SIG-M5 treated with dmso at 0.1 percent for 504 hours (cell line): ENCODE measurements at regions not wholly inside any gene's neighbourhood (a gene's known extent, or its start where the extent isn't known, plus 50 kb on each side); places are given as distances from the start of the nearest gene placed in this dataset.
"Not testable (repeated sequence)": the region's sequence is repeated elsewhere in the genome, so short reads cannot be mapped to it uniquely, and the experiment has no call there.

ENCODE experiments used
- DNase-seq: peaks from one replicate; lab custom pipeline; 2025; ENCODE audit not compliant: unreplicated experiment; lab: John Stamatoyannopoulos, UW

- DNase-seq, result no peak
These were observed 160.9 kb upstream of the IVNS1ABP start for GRCh38 chr1:185477638-185478580.

DNA sequence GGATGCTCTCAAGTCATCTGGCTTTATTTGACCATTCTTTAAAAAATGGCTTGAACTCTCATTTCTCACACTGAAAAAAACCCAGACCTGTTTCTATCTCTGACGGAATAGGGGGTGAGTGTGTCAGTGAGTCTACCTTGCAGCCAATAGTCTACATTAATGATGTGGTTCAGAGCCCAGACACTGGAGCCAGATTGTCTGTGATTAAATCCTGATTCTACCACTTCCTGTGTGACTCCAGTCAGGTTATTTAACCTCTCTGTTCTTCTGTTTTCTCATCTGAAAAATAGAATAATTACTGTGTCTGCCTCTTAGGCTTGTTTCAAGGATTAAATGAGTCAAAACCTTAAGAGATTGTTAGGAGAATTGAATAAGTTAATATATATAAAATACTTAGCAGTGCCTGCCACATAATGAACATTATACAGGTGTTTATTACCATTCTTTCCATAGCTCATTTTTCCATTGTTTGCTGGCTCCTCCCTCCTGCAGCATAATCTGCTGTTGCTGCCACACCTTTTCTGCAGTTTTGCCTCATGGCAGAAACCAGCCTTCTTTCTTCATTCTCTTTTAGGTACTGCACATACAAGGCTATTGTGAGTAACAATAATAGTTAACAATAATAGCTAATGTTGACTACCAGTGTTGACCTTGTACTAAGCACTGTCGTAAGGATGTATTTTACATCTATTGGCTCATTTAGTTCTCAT, 157.6 kb upstream of the IVNS1ABP start:
- no peak for DNase-seq

- DNase-seq, result no peak
These were observed 156.1 kb upstream of the IVNS1ABP start for GRCh38 chr1:185473186-185473585.

DNA sequence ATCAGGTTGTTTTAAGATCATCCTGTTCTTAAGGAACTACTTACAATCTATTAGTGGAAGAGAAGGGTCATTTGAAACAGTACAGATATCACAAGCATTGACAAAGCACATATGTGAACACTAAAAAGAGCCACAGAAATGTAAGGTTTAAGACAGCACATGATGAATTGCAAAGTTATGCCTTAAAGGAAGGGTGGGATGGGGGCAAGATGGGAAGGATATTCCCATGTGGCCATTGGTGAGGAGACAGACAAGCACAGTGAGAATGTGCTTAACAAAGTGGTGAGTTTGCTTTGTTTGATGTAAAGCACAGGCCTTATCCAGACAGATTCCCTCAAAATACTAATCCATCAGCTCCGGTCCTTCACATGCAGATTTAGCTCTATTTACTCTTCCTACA, 151.6 kb upstream of the IVNS1ABP start:
- DNase-seq, result no peak

DNA sequence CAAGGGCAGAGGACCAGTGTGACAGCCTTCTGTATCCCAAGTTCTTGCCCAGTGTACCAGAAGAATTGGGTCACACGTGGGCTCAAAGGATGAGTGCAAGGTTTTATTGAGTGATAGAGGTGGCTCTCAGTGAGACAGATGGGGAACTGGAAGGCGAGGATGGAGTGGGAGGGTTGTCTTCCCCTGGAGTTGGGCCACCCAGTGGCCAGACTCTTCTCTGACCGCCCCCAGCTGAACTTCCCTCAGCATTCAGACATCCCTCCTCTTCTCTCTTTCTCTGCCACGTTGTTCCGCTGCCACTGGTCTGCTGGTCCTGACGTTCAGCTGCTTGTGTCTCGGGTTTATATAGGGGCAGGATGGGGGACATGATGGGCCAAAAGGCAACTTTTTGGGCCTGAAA, 150.1 kb upstream of the IVNS1ABP start:
- no peak for DNase-seq

- DNase-seq, result no peak
These were observed 147.7 kb upstream of the IVNS1ABP start for GRCh38 chr1:185464777-185465176.

DNA sequence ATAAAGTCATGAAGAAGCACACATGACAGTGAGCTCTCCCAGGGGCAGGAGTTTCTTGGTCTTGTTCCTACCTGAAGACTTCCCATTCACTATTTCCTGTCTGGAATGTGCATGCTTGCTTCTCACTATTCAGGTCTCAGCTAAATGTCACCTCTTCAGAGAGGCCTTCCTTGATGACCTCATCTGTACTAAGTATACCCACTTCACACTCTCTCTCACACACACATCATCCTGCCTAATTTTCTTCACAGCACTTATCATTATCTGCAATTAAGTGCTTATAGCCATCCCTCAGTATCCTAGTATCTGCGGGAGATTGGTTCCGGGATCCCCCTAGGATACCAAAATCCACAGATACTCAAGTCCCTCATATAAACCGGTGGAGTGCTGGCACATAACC, 146.4 kb upstream of the IVNS1ABP start:
- no peak for DNase-seq

DNA sequence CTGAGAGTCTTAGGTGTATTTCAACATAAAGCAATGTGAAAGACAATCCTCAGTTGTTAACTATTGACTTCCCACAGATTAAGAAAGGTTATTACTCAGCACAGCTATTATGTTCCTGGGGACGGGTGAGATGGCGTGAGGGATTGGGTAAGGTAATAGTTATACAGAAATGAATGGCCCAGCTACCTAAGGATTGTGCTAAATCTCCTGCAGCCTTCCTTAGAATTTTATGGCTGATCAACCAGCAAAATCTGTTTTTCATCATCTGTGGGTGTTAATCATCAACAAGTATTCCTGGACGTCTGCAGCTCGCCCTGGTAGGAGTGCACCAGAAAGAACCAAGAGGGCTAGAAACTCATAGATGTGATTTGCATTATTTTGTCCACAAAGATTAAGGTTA, 146.0 kb upstream of the IVNS1ABP start:
- DNase-seq, result no peak

DNA sequence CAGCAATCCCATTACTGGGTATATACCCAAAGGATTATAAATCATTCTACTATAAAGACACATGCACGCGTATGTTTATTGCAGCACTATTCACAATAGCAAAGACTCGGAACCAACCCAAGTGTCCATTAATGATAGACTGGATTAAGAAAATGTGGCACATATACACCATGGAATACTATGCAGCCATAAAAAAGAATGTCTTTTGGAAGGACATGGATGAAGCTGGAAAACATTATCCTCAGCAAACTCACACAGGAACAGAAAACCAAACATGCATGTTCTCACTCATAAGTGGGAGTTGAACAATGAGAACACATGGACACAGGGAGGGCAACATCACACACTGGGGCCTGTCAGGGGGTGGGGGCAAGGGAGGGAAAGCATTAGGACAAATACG, 143.7 kb upstream of the IVNS1ABP start:
- DNase-seq, result not testable (repeated sequence)

- DNase-seq, result no peak
These were observed 142.1 kb upstream of the IVNS1ABP start for GRCh38 chr1:185459141-185459540.

DNA sequence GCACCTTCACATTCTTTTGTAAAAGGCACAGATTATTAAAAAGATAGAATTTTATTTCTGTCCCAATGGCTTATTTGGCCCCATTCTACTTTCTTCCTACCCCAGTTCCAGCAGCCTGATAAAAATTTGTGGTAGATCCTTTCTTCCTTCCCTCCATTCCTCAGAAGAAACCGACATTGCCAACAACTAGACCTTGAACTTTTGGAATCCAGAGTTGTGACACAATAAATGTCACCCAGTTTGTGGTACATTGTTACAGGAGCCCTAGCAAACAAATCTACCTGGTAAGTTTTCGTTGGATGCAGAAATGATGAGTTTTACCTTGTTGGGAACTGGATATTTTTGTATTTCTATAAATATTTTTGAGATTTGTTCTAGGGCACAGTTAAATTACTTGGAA, 141.6 kb upstream of the IVNS1ABP start:
- no peak for DNase-seq

DNA sequence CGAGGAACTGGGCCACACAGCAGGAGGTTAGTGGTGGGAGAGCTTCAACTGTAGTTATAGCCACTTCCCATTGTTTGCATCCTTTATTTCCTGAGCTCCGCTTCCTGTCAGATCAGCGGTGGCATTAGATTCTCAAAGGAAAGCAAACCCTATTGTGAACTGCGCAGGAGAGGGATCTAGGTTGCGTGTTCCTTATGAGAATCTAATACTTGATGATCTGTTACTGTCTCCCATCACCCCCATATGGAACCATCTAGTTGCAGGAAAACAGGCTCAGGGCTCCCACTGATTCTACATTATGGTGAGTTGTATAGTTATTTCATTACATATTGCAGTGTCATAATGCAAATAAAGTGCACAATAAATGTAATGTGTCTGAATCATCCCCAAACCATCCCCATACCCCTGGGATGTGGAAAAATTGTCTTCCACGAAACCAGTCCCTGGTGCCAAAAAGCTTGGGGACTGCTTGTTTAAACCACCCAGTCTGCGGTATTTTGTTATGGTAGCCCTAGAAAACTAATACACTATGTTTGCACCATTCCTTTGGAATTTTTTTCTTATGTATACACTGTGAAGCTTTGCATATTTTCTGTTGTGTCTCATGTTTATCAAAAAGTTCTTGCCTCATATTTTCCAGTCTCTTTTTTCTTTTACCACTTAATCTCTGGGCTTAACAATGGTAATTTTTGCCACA, 136.6 kb upstream of the IVNS1ABP start:
- no peak for DNase-seq

DNA sequence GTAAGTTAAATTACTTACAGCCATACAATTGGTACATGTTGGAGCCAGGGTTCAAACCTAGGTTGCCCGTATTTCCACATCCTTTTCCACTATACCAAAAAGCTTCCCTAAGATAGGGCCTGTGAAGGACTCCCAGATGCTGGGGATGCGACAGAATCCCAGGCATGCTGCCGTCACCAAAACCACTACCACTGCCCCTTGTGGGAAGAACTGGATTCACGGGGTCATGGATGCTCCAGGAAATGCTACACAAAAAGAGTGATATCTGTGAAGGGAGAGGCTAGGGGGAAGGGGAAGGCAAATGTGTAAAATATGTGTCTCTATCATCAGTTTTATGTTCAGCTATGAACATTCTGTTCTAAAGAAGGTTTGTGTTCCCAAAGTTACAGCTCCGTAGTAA, 133.9 kb upstream of the IVNS1ABP start:
- DNase-seq, result no peak

DNA sequence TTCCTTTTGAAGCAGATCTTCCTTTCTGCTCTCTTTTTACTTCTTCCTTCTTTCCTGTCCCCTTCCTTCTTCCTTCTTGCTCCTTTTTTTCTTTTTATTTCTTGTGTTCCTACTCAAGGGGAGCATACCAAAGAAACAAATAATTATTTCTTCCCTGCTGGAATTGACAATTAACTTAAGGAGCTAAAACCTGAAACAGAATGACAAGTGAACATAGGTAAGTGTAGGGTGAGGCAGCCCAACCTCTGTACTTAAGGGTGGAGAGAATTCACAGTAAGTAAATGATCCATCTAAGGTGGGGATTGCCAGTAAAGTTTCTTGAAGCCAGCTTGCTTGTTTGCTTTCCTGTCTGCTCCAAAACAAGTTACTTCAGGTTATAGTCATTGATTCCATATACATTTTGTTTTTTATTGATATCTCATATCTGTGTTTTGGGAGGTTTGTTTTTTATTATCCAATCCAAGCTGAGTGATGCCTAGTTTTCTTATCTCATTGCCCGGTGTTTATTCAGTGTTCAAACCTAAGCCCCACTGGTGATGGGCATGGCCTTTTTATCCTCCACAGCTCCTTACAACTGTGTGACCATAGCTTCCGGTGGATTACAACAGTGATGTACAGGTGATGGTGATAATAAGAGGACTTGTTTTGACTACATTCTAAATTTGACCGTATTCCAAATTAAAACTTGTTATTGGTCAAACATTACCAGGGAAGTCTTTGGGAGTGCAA, 133.2 kb upstream of the IVNS1ABP start:
- no peak for DNase-seq

DNA sequence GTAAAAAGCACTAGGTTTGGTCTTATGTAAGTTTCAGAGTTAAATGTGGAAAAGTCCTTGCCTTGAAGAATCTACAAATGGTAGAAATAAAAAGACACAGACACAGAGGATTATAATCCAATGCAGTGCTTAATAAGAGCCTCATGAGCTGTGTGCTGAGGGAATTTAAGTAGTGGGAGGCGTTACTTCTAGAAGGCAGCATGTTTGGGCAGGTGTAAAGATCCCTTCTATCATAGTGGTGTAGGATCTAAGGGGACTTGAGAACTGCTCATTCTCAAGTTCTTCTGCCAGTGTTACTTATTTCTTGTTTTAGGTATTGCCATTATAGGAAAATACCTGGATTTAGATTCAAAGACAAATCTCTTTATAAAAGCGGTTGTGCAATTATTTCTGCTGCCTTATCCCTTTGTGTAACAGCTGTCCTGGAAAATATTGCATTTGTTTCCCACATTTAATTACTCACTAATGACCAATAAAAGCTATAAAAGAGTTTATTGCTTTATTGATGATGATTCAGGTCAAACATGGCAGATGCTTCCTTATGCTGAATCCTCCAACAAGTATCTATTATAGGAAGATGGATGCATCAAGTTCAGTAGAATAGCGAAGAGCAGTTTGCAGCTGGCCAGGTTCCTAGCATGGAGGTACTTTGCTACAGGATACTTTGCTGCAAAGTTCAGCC, 132.5 kb upstream of the IVNS1ABP start:
- DNase-seq, result no peak

- no peak for DNase-seq
These were observed 131.6 kb upstream of the IVNS1ABP start for GRCh38 chr1:185448591-185449186.

DNA sequence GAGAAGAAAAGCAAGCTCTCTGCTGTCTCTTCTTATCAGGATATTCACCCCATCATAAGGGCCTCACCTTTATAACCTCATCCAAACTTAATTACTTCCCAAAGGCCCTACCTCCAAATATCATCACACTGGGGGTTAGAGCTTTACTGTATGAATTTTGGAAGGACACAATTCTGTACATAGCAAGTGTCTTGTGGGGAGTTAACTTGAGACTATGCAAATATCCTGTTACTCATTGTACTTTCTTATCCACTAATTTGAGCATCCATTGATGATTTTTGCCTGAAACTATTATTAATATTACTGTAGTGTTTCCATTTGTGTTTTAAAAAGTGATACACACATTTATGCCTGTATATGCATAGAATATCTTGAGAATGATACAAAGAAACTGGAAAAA, 129.1 kb upstream of the IVNS1ABP start:
- DNase-seq, result no peak

- DNase-seq, result no peak
These were observed 128.6 kb upstream of the IVNS1ABP start for GRCh38 chr1:185445594-185445993.

- no peak for DNase-seq
These were observed 127.6 kb upstream of the IVNS1ABP start for GRCh38 chr1:185444676-185445075.

GRCh38 chr1:185442050-185442449, 125.0 kb upstream of the IVNS1ABP start:
- DNase-seq, result no peak
